ENCODE measurements at regions not wholly inside any gene's neighbourhood (a gene's known extent, or its start where the extent isn't known, plus 50 kb on each side); places are given as distances from the start of the nearest gene placed in this dataset.

DNA sequence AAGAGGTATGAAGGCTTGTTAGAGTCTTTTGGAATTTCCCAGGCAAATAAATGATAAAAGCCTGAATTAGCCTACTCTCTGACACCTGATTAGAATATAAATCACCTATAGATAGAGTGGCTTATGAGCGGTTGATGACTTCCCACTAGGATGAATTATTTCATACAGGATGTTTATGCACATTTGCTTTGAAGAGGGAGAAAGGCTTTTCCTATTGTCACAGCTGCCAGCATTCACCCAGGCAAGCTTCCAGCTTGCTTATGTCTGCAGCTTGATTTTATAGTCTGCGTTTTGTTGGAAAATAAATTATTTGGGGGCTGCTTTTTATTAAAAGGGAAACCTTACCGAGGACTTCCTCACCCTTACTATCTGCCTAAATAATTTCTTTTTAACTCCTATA lies 51.3 kb upstream of the EIF2S2 start:
- no peak overlapping the region for H3K4me3 ChIP-seq (replicated peaks; ENCODE audit: insufficient read depth, low read length)
- TF ChIP-seq SPI1 (IDR thresholded peaks at IDR 0.05; ENCODE audit: borderline replicate concordance, low read depth), result no peak
- TF ChIP-seq POLR2AphosphoS5 (IDR thresholded peaks at IDR 0.05; ENCODE audit: low read depth), result no peak
- H3K27ac ChIP-seq (replicated peaks), result no peak overlapping the region
- DNase-seq (ENCODE audit: low read depth in 1 of 2, low spot score in 1 of 2), result no peak
- no peaks in the 10 kb centered on the region for H3K27me3 ChIP-seq (ENCODE audit: insufficient read depth, poor library complexity, severe bottlenecking)

DNA sequence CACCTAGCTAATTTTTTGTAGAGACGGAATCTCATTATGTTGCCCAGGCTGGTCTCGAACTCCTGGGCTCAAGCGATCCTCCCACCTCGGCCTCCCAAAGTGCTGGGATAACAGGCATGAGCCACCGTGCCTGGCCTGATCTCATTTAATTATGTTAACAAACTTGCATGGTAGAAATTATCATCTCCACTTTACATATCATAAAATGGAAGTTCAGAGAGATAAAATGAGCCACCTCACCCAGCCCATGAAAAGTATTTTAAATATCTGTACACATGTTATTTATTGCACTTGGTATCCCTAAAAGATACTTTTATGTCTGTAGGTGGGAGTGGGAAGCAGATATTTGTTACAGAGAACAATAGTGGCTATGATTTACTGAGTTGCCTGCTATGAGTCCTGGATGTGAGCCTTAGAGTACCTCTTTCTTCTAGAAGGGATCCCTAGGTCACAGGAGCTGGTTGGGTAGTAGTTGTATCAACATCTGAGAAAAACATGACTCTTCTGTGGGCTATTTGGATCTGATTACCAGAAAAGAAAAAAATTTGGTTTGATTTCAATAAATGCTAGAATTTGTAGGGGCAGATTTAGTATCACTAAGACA lies 52.4 kb upstream of the EIF2S2 start:
- TF ChIP-seq, protein P1, sequence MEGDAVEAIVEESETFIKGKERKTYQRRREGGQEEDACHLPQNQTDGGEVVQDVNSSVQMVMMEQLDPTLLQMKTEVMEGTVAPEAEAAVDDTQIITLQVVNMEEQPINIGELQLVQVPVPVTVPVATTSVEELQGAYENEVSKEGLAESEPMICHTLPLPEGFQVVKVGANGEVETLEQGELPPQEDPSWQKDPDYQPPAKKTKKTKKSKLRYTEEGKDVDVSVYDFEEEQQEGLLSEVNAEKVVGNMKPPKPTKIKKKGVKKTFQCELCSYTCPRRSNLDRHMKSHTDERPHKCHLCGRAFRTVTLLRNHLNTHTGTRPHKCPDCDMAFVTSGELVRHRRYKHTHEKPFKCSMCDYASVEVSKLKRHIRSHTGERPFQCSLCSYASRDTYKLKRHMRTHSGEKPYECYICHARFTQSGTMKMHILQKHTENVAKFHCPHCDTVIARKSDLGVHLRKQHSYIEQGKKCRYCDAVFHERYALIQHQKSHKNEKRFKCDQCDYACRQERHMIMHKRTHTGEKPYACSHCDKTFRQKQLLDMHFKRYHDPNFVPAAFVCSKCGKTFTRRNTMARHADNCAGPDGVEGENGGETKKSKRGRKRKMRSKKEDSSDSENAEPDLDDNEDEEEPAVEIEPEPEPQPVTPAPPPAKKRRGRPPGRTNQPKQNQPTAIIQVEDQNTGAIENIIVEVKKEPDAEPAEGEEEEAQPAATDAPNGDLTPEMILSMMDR (IDR thresholded peaks at IDR 0.05; ENCODE audit: insufficient read depth, low read length), result no peak
- TF ChIP-seq POLR2AphosphoS5 (IDR thresholded peaks at IDR 0.05; ENCODE audit: low read depth) (no peak), SPI1 (IDR thresholded peaks at IDR 0.05; ENCODE audit: borderline replicate concordance, low read depth) (no peak), GABPA (IDR thresholded peaks at IDR 0.05; ENCODE audit: low read depth) (no peak)
- TF ChIP-seq, protein P2, sequence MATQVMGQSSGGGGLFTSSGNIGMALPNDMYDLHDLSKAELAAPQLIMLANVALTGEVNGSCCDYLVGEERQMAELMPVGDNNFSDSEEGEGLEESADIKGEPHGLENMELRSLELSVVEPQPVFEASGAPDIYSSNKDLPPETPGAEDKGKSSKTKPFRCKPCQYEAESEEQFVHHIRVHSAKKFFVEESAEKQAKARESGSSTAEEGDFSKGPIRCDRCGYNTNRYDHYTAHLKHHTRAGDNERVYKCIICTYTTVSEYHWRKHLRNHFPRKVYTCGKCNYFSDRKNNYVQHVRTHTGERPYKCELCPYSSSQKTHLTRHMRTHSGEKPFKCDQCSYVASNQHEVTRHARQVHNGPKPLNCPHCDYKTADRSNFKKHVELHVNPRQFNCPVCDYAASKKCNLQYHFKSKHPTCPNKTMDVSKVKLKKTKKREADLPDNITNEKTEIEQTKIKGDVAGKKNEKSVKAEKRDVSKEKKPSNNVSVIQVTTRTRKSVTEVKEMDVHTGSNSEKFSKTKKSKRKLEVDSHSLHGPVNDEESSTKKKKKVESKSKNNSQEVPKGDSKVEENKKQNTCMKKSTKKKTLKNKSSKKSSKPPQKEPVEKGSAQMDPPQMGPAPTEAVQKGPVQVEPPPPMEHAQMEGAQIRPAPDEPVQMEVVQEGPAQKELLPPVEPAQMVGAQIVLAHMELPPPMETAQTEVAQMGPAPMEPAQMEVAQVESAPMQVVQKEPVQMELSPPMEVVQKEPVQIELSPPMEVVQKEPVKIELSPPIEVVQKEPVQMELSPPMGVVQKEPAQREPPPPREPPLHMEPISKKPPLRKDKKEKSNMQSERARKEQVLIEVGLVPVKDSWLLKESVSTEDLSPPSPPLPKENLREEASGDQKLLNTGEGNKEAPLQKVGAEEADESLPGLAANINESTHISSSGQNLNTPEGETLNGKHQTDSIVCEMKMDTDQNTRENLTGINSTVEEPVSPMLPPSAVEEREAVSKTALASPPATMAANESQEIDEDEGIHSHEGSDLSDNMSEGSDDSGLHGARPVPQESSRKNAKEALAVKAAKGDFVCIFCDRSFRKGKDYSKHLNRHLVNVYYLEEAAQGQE (IDR thresholded peaks at IDR 0.05; ENCODE audit: insufficient replicate concordance, low read depth), result no peak
- no peak for DNase-seq (ENCODE audit: low read depth in 1 of 2, low spot score in 1 of 2)
- Histone ChIP-seq H3K27me3 (ENCODE audit: insufficient read depth, poor library complexity, severe bottlenecking) (no peaks in the 10 kb centered on the region), H3K27ac (replicated peaks) (no peak overlapping the region), H3K4me3 (replicated peaks; ENCODE audit: insufficient read depth, low read length) (no peak overlapping the region)

DNA sequence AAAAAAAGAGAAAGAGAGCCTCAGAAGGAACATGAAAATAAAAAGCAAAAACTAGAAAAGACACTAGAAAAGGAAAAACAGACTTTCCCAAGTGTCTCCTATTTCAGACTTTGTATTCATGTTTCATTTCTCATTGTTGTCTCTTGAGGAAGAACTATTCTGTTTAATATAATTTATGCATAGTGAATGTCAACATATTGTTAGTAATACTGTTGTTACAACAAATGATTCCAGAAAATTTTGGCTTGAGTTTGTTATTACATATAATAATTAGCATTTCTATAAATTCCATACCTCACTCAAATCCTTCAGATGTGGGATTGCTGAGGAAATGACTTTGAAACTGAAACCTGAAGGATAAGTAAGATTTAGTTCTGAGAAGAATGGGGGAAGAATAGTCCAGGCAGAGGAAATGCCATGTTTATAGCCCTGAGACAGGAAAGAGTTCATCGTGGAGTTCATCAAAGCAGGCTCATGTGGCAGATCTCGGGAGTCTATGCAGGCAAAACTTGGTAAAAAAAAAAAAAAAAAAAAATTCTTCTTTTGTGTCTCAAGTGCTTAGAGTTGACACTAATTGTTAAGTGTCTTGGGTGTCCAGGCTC lies 53.1 kb upstream of the EIF2S2 start:
- no peak for DNase-seq (ENCODE audit: low read depth in 1 of 2, low spot score in 1 of 2)
- TF ChIP-seq SPI1 (IDR thresholded peaks at IDR 0.05; ENCODE audit: borderline replicate concordance, low read depth) (no peak), POLR2AphosphoS5 (IDR thresholded peaks at IDR 0.05; ENCODE audit: low read depth) (no peak), GABPA (IDR thresholded peaks at IDR 0.05; ENCODE audit: low read depth) (no peak)
- TF ChIP-seq, protein P2 (IDR thresholded peaks at IDR 0.05; ENCODE audit: insufficient replicate concordance, low read depth), result no peak
- TF ChIP-seq, protein P1 (IDR thresholded peaks at IDR 0.05; ENCODE audit: insufficient read depth, low read length), result no peak
- no peak overlapping the region for H3K4me3 ChIP-seq (replicated peaks; ENCODE audit: insufficient read depth, low read length)
- H3K27ac ChIP-seq (replicated peaks), result no peak overlapping the region
- no peaks in the 10 kb centered on the region for H3K27me3 ChIP-seq (ENCODE audit: insufficient read depth, poor library complexity, severe bottlenecking)

DNA sequence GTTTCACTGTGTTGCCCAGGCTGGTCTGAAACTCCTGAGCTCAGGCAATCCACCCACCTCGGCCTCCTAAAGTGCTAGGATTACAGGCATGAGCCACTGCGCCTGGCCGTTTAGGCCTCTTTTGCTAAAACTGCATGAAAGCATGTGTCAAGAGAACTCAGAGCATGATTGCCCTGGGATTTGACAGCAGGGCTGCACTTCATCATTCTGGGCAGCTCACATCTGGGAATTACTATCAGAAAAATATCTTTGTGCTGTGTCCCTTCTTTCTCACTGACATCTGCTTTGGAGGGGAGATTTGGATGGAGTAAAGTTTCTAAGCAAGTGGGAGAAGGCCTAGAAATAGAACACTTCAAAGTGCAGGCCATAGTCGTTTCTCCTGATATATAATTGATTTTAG lies 59.6 kb upstream of the EIF2S2 start:
- Histone ChIP-seq H3K4me3 (replicated peaks; ENCODE audit: insufficient read depth, low read length) (no peak overlapping the region), H3K27ac (replicated peaks) (no peak overlapping the region), H3K27me3 (ENCODE audit: insufficient read depth, poor library complexity, severe bottlenecking) (no peaks in the 10 kb centered on the region)
- TF ChIP-seq, protein P1 (IDR thresholded peaks at IDR 0.05; ENCODE audit: insufficient read depth, low read length), result no peak
- TF ChIP-seq, protein P2 (IDR thresholded peaks at IDR 0.05; ENCODE audit: insufficient replicate concordance, low read depth), result no peak
- no peak for TF ChIP-seq GABPA (IDR thresholded peaks at IDR 0.05; ENCODE audit: low read depth)
- TF ChIP-seq POLR2AphosphoS5 (IDR thresholded peaks at IDR 0.05; ENCODE audit: low read depth), result no peak
- no peak for TF ChIP-seq SPI1 (IDR thresholded peaks at IDR 0.05; ENCODE audit: borderline replicate concordance, low read depth)
- DNase-seq (ENCODE audit: low read depth in 1 of 2, low spot score in 1 of 2), result no peak
